ENCODE measurements at regions not wholly inside any gene's neighbourhood (a gene's known extent, or its start where the extent isn't known, plus 50 kb on each side); places are given as distances from the start of the nearest gene placed in this dataset.

GRCh38 chr15:55108858-55109518, 87.8 kb downstream of the RSL24D1 start:
- TF ChIP-seq POLR2A (IDR thresholded peaks at IDR 0.05; ENCODE audit: low read depth) = no peak
- TF ChIP-seq CTCF (IDR thresholded peaks at IDR 0.05) = peak; percentile 30 to 49 (median 36)
- no peak for TF ChIP-seq POLR2AphosphoS5 (IDR thresholded peaks at IDR 0.05)

All from esophagus muscularis mucosa (tissue), 3 donors.